H1 (cell line): ENCODE measurements at regions not wholly inside any gene's neighbourhood (a gene's known extent, or its start where the extent isn't known, plus 50 kb on each side); places are given as distances from the start of the nearest gene placed in this dataset.

Source experiments
- CBX8 ChIP-seq: fragments of 300-800, 300-1000 bp; sonication (generic); IDR thresholded peaks from 2 replicates; pipeline ENCODE4 v1.7.1; 2016; ENCODE audit warnings: low read depth, low read length, borderline replicate concordance
- SP2 ChIP-seq: IDR thresholded peaks from 2 replicates; pipeline ENCODE4 v1.6.1; 2012; ENCODE audit warnings: mild to moderate bottlenecking, low read length, inconsistent platforms
- YY1 ChIP-seq: IDR thresholded peaks from 2 replicates; pipeline ENCODE4 v1.6.1; 2011; ENCODE audit warnings: low read depth, mild to moderate bottlenecking, low read length
- TF ChIP-seq, protein P1 (sequence below): fragments of 300-600 bp; sonication (generic); IDR thresholded peaks from 2 replicates; pipeline ENCODE4 v1.7.1; 2012; ENCODE audit warnings: low read length, moderate library complexity, mild to moderate bottlenecking, inconsistent platforms; ENCODE audit not compliant: insufficient replicate concordance

DNA sequence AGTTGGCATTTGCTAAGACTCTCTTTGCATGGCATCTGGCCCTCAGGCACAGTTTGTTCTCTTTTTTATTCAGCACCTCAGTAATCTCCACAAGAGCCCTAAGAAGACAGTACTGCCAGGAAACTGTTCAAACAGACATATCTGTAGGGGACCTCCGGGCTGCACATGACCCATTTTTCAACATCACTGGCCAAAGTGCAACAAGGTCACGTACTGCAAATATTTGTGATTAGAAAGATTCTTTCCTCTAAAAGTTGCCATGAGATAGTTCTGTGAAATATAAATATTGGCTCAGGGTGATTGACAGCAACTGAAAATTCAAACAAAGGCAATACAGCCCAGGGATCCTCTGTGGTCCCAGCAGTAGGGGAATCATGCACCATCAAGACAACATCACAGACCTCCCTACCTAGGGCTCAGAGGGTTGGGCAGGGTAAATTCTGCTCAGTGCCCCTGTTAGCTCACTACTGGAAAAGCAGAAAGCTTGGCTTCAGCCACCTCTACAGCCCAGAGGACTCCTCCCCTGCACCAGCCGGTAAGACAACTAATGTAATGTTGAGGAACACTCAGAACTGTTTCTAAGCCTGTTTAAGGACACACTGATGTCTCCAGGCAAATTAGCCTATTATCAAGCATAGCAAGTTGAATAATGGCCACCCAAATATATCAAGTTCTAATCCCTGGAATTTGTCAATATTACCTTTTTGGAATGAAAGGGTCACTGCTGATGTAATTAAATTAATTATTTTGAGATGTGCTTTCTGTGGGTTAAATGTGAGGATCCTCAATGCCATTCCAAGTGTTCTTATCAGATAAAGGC is 117.4 kb upstream of the LPP start (continued):
- TF ChIP-seq SP2 (no peak), CBX8 (no peak), YY1 (no peak)
- TF ChIP-seq, protein P1, sequence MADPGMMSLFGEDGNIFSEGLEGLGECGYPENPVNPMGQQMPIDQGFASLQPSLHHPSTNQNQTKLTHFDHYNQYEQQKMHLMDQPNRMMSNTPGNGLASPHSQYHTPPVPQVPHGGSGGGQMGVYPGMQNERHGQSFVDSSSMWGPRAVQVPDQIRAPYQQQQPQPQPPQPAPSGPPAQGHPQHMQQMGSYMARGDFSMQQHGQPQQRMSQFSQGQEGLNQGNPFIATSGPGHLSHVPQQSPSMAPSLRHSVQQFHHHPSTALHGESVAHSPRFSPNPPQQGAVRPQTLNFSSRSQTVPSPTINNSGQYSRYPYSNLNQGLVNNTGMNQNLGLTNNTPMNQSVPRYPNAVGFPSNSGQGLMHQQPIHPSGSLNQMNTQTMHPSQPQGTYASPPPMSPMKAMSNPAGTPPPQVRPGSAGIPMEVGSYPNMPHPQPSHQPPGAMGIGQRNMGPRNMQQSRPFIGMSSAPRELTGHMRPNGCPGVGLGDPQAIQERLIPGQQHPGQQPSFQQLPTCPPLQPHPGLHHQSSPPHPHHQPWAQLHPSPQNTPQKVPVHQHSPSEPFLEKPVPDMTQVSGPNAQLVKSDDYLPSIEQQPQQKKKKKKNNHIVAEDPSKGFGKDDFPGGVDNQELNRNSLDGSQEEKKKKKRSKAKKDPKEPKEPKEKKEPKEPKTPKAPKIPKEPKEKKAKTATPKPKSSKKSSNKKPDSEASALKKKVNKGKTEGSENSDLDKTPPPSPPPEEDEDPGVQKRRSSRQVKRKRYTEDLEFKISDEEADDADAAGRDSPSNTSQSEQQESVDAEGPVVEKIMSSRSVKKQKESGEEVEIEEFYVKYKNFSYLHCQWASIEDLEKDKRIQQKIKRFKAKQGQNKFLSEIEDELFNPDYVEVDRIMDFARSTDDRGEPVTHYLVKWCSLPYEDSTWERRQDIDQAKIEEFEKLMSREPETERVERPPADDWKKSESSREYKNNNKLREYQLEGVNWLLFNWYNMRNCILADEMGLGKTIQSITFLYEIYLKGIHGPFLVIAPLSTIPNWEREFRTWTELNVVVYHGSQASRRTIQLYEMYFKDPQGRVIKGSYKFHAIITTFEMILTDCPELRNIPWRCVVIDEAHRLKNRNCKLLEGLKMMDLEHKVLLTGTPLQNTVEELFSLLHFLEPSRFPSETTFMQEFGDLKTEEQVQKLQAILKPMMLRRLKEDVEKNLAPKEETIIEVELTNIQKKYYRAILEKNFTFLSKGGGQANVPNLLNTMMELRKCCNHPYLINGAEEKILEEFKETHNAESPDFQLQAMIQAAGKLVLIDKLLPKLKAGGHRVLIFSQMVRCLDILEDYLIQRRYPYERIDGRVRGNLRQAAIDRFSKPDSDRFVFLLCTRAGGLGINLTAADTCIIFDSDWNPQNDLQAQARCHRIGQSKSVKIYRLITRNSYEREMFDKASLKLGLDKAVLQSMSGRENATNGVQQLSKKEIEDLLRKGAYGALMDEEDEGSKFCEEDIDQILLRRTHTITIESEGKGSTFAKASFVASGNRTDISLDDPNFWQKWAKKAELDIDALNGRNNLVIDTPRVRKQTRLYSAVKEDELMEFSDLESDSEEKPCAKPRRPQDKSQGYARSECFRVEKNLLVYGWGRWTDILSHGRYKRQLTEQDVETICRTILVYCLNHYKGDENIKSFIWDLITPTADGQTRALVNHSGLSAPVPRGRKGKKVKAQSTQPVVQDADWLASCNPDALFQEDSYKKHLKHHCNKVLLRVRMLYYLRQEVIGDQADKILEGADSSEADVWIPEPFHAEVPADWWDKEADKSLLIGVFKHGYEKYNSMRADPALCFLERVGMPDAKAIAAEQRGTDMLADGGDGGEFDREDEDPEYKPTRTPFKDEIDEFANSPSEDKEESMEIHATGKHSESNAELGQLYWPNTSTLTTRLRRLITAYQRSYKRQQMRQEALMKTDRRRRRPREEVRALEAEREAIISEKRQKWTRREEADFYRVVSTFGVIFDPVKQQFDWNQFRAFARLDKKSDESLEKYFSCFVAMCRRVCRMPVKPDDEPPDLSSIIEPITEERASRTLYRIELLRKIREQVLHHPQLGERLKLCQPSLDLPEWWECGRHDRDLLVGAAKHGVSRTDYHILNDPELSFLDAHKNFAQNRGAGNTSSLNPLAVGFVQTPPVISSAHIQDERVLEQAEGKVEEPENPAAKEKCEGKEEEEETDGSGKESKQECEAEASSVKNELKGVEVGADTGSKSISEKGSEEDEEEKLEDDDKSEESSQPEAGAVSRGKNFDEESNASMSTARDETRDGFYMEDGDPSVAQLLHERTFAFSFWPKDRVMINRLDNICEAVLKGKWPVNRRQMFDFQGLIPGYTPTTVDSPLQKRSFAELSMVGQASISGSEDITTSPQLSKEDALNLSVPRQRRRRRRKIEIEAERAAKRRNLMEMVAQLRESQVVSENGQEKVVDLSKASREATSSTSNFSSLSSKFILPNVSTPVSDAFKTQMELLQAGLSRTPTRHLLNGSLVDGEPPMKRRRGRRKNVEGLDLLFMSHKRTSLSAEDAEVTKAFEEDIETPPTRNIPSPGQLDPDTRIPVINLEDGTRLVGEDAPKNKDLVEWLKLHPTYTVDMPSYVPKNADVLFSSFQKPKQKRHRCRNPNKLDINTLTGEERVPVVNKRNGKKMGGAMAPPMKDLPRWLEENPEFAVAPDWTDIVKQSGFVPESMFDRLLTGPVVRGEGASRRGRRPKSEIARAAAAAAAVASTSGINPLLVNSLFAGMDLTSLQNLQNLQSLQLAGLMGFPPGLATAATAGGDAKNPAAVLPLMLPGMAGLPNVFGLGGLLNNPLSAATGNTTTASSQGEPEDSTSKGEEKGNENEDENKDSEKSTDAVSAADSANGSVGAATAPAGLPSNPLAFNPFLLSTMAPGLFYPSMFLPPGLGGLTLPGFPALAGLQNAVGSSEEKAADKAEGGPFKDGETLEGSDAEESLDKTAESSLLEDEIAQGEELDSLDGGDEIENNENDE, result no peak
- TF ChIP-seq, all 59 proteins: peak for 0
